ENCODE measurements at regions not wholly inside any gene's neighbourhood (a gene's known extent, or its start where the extent isn't known, plus 50 kb on each side); places are given as distances from the start of the nearest gene placed in this dataset.
"Not testable (repeated sequence)": the region's sequence is repeated elsewhere in the genome, so short reads cannot be mapped to it uniquely, and the experiment has no call there.

DNA sequence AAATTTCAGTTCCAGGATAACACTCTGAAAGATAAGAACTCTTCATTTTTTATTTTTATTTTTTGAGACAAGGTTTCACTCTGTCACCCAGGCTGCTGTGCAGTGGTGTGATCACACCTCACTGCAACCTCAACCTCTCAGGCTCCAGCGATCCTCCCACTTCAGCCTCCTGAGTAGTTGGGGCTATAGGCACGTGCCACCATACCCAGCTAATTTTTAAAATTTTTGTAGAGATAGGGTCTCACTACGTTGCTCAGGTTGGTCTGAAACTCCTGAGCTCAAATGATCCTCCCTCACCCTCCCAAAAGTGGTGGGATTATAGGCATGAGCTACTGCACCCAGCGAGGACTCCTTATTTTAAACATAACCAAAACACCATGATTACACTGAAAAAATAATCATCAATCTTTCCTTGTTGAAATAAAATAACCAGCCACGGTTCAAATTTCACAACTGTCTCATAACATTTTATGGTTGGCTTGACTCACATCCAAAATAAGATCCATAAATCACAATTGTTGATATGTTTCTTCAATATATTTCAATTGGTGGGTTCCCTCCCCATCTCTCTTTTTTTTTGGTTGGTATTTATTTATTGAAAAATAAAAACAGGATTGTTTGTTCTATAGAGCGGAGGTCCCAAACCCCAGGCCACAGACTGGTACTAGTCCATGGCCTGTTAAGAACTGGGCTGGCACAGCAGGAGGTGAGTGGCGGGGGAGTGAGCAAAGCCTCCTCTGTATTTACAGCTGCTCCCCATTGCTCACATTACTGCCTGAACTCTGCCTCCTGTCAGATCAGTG is 60.1 kb upstream of the FAM171A1 start:
- no peak for DNase-seq (ENCODE audit: low read depth in 2 of 3, low spot score in 1 of 3)

DNA sequence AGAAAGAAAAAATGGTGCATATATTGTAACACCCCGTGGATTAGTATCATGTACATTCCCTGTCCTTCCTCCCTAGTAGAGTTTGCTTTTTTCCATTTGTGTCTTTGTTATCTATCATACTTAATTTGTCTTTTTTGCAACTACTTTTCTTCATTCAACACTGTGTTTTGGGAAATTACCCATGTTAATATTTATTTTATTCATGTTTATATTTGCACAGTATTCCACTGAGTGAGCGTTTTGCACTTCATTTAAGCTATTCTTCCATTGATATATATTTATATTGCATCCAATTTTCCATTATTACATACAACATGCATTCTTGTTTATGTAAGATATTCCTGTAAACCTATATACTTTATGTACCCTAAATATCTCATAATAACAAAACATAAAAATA is 57.6 kb upstream of the FAM171A1 start:
- DNase-seq (ENCODE audit: low read depth in 2 of 3, low spot score in 1 of 3), result no peak

DNA sequence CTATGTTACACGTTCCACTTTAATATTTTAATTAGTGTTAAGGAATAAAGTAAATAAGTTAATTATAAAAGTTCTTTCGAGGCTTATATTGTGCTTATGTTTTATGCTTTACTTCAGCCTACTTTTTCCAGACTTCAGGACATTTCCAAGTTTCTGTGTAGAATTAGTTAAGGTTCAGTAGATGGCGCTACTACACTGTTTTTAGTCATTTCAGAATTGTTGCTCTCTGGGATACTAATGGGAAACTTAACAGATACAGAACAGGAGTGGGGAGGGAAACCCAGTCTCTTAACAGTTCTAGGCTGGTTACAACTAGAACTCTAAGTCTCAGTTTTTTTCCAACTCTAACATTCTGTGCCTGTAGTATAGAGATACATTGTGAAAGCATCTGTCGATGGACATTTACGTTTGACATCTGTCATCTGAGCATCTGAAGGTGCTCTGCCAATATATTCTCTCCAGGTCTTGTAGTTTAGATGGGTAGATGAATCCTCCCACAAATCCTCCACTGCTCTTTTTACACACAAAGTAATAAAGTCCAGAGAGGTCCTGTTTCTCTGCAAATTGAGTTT is 56.8 kb upstream of the FAM171A1 start:
- no peak for DNase-seq (ENCODE audit: low read depth in 2 of 3, low spot score in 1 of 3)

DNA sequence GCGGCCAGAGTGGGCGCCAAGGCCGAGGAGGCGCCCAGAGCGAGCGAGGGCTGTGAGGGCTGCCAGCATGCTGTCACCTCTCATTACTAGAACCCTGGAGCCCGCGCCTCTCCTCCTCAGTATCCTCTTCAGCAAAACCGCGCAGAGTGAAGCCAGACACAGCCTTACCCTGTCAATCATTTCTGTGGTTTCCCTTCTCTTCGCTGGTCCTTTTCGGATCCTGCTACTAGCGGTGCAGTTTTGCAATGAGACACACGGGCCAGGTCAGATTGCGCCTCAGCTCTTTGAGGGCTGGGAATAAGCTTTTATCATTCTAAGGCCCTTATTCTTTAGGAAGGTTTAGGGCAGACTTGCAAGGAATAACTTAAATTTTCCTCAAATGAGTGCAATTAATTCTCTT is 55.5 kb upstream of the FAM171A1 start:
- DNase-seq (ENCODE audit: low read depth in 2 of 3, low spot score in 1 of 3), result no peak

DNA sequence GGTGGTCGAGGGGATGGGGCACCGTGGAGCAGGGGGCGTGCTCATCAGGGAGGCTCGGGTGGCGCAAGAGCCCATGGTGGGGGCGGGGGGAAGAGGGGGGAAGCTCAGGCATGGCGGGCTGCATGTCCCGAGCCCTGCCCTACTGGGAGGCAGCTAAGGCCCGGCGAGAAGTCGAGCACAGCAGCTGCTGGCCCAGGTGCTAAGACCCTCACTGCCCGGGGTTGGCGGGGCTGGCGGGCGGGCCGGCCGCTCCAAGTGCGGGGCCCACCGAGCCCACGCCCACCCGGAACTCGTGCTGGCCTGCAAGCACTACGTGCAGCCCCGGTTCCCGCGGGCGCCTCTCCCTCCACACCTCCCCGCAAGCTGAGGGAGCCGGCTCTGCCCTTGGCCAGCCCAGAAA is 55.0 kb upstream of the FAM171A1 start:
- no peak for DNase-seq (ENCODE audit: low read depth in 2 of 3, low spot score in 1 of 3)

DNA sequence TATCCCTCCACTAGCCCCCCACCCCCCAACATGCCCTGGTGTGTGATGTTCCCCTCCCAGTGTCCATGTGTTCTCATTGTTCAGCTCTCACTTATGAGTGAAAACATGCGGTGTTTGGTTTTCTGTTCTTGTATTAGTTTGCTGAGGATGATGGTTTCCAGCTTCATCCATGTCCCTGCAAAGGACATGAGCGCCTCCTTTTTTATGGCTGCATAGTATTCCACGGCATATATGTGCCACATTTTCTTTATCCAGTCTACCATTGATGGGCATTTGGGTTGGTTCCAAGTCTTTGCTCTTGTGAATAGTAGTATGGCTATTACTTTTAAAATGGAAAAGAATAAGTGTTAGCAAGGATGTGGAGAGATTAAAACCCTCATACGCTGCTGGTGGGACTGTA is 50.8 kb upstream of the FAM171A1 start:
- not testable (repeated sequence) for DNase-seq (ENCODE audit: low read depth in 2 of 3, low spot score in 1 of 3)

All from stimulated activated CD4-positive, alpha-beta T cell treated with anti-CD3 and anti-CD28 coated beads, Interleukin-12 subunit alpha, Interleukin-12 subunit beta, amount 100 ng/mL, for 48 hours (primary cell).